CD14-positive monocyte (primary cell): ENCODE measurements at regions not wholly inside any gene's neighbourhood (a gene's known extent, or its start where the extent isn't known, plus 50 kb on each side); places are given as distances from the start of the nearest gene placed in this dataset.
A peak's percentile ranks its signal among the peaks of the same experiment; 100 is the strongest.
"Not testable (repeated sequence)": the region's sequence is repeated elsewhere in the genome, so short reads cannot be mapped to it uniquely, and the experiment has no call there.

ENCODE experiments used
- DNase-seq, 3 donors: peaks; one replicate each; pipeline ENCODE4 v3.0.0-alpha.2; 2011 to 2022
- H2AFZ ChIP-seq: 2 replicates; pipeline ENCODE4 v1.6.0; 2012; ENCODE audit warnings: mild to moderate bottlenecking, low read depth, low read length, inconsistent platforms; ENCODE audit not compliant: insufficient read depth, poor library complexity, severe bottlenecking
- H3K27ac ChIP-seq, 2 donors: 1 replicate in 1 of 2; 2 replicates in 1 of 2; pipeline ENCODE4 v1.5.1; 2012 to 2013; ENCODE audit warnings: low read length in 2 of 2, control low read depth in 1 of 2, inconsistent platforms in 1 of 2, low read depth in 1 of 2, mild to moderate bottlenecking in 1 of 2
- H3K27me3 ChIP-seq, 2 donors: one replicate each; pipeline versions ENCODE4 v1.6.0 to v1.6.1; 2011 to 2013; ENCODE audit warnings: low read length in 2 of 2; ENCODE audit not compliant: control insufficient read depth in 2 of 2, insufficient read depth in 2 of 2
- H3K36me3 ChIP-seq, 2 donors: replicated peaks in 1 of 2; 1 replicate in 1 of 2; 2 replicates in 1 of 2; pipeline versions ENCODE4 v1.5.1 to v1.6.1; 2012 to 2013; ENCODE audit warnings: low read length in 2 of 2, control low read depth in 1 of 2, inconsistent platforms in 1 of 2, mild to moderate bottlenecking in 1 of 2; ENCODE audit not compliant: insufficient read depth in 2 of 2, control insufficient read depth in 1 of 2
- H3K4me1 ChIP-seq, 2 donors: 1 replicate in 1 of 2; 2 replicates in 1 of 2; pipeline versions ENCODE4 v1.5.1 to v1.6.1; 2012 to 2013; ENCODE audit warnings: low read length in 2 of 2, control low read depth in 1 of 2, inconsistent platforms in 1 of 2, mild to moderate bottlenecking in 1 of 2, moderate library complexity in 1 of 2; ENCODE audit not compliant: insufficient read depth in 2 of 2, control insufficient read depth in 1 of 2
- H3K4me2 ChIP-seq: replicated peaks from 2 replicates; pipeline ENCODE3; 2012; ENCODE audit warnings: low read length, moderate library complexity, mild to moderate bottlenecking; ENCODE audit not compliant: poor library complexity, severe bottlenecking; ENCODE audit errors: extremely low read depth
- H3K4me3 ChIP-seq, 3 experiments: fragments of 200-600 bp in 1 of 3; sonication (generic) in 1 of 3; replicated peaks in 1 of 3; 1 replicate in 2 of 3; 2 replicates in 1 of 3; pipeline ENCODE4 v1.5.1; 2011 to 2013; ENCODE audit warnings: low read length in 3 of 3, mild to moderate bottlenecking in 3 of 3, control low read depth in 2 of 3, low read depth in 2 of 3, inconsistent platforms in 1 of 3, moderate library complexity in 1 of 3
- H3K79me2 ChIP-seq: 2 replicates; pipeline ENCODE4 v1.6.0; 2012; ENCODE audit warnings: mild to moderate bottlenecking, control low read depth, inconsistent platforms, low read length, moderate library complexity; ENCODE audit not compliant: insufficient read depth
- H3K9ac ChIP-seq: 2 replicates; pipeline ENCODE4 v1.6.0; 2017; ENCODE audit warnings: low read length, mild to moderate bottlenecking; ENCODE audit not compliant: insufficient read depth, poor library complexity, severe bottlenecking
- H3K9me3 ChIP-seq, 2 donors: replicated peaks in 1 of 2; 1 replicate in 1 of 2; 2 replicates in 1 of 2; pipeline versions ENCODE4 v1.5.1 to v1.6.1; 2012 to 2013; ENCODE audit warnings: low read length in 2 of 2, control low read depth in 1 of 2; ENCODE audit not compliant: control insufficient read depth in 1 of 2, insufficient read depth in 1 of 2
- H4K20me1 ChIP-seq: 2 replicates; pipeline ENCODE4 v1.6.0; 2012; ENCODE audit warnings: mild to moderate bottlenecking, low read length, control low read depth, moderate library complexity; ENCODE audit not compliant: insufficient read depth
- H3K27ac Mint-ChIP-seq, 7 donors: one replicate each; pipeline ENCODE4 v1.8.0; 2020; ENCODE audit warnings: mild to moderate bottlenecking in 7 of 7, mixed read lengths in 7 of 7, moderate library complexity in 6 of 7, inconsistent platforms in 2 of 7
- H3K27me3 Mint-ChIP-seq, 3 donors: one replicate each; pipeline ENCODE4 v1.8.0; 2021 to 2022; ENCODE audit warnings: low read depth in 3 of 3, mild to moderate bottlenecking in 3 of 3, mixed read lengths in 3 of 3, moderate library complexity in 3 of 3, inconsistent platforms in 1 of 3
- H3K36me3 Mint-ChIP-seq, 2 donors: one replicate each; pipeline ENCODE4 v1.8.0; 2020; ENCODE audit warnings: mixed read lengths in 2 of 2, inconsistent platforms in 1 of 2, mild to moderate bottlenecking in 1 of 2
- H3K4me1 Mint-ChIP-seq: one replicate; pipeline ENCODE4 v1.8.0; 2020; ENCODE audit warnings: mild to moderate bottlenecking, mixed read lengths
- H3K4me3 Mint-ChIP-seq, 2 donors: one replicate each; pipeline ENCODE4 v1.8.0; 2020; ENCODE audit warnings: mild to moderate bottlenecking in 2 of 2, mixed read lengths in 2 of 2, moderate library complexity in 1 of 2
- H3K9me3 Mint-ChIP-seq, 7 donors: one replicate each; pipeline ENCODE4 v1.8.0; 2020 to 2022; ENCODE audit warnings: mixed read lengths in 7 of 7, mild to moderate bottlenecking in 6 of 7, moderate library complexity in 6 of 7, inconsistent platforms in 2 of 7
- WGBS: methylation state at CpG from one replicate; pipeline ENCODE4 v1.1.5; 2013; ENCODE audit warnings: missing lambda C conversion rate; ENCODE audit not compliant: insufficient coverage; 5-methylcytosine and 5-hydroxymethylcytosine counted together
- intact Hi-C, 2 donors: fragments of 100-400 bp; cut with micrococcal nuclease; formaldehyde crosslinking; loops; one replicate each; pipeline versions ENCODE4 v1.15.0 to v1.15.1; 2023
- TF ChIP-seq, protein P1 (sequence below): fragments of 200-600 bp; IDR thresholded peaks from one replicate; pipeline ENCODE4 v1.8.0; 2022; ENCODE audit warnings: antibody characterized with exemption, mild to moderate bottlenecking

DNA sequence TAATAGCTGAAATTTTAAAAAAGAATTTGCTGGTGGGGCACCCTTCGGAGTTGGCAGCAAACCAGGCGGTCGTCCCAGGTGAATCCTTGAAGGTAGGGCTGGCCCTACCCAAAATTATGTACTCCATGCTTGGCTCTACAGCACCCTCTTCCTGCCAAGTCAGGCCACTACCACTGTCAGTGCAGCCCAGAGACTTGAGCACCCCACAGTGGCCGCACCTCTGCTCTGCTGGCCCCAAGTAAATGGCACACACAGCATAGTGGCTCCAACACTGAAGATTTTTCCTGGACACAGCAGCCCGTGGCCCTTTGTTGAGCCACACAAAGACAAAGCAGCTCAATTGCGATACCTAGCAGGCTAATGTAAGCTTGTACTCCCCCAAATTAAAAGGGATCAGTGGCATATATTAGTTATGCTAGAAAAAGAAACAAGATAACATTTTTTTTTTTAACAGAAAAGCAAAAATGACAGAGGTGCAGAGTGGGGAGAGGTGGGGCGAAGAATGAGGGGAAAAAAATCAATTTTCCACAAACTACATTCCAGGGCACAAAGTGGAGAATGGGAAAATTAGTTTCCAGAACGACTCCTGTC, 250.5 kb downstream of the UACA start:
- TF ChIP-seq, protein P1, sequence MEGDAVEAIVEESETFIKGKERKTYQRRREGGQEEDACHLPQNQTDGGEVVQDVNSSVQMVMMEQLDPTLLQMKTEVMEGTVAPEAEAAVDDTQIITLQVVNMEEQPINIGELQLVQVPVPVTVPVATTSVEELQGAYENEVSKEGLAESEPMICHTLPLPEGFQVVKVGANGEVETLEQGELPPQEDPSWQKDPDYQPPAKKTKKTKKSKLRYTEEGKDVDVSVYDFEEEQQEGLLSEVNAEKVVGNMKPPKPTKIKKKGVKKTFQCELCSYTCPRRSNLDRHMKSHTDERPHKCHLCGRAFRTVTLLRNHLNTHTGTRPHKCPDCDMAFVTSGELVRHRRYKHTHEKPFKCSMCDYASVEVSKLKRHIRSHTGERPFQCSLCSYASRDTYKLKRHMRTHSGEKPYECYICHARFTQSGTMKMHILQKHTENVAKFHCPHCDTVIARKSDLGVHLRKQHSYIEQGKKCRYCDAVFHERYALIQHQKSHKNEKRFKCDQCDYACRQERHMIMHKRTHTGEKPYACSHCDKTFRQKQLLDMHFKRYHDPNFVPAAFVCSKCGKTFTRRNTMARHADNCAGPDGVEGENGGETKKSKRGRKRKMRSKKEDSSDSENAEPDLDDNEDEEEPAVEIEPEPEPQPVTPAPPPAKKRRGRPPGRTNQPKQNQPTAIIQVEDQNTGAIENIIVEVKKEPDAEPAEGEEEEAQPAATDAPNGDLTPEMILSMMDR, result peak; percentile 100
- Histone ChIP-seq H3K4me2 (no peak overlapping the region), H3K27me3 (no peaks in the 10 kb centered on the region), H3K9me3 (peaks cover 9 to 12% of the 10 kb centered on the region in 2 donors), H3K4me3 (no peak overlapping the region), H3K9ac (no peak overlapping the region), H3K79me2 (no peaks in the 10 kb centered on the region), H3K36me3 (no peaks in the 10 kb centered on the region), H2AFZ (no peak overlapping the region), H4K20me1 (no peaks in the 10 kb centered on the region), H3K4me1 (peaks cover 23 to 28% of the 10 kb centered on the region in 2 donors), H3K27ac (no peak overlapping the region)
- peaks cover 9 to 25% (median 22%) of the 10 kb centered on the region in 7 donors for H3K9me3 Mint-ChIP-seq
- peaks cover 2 to 24% (median 10%) of the 10 kb centered on the region in 3 donors for H3K27me3 Mint-ChIP-seq
- H3K4me3 Mint-ChIP-seq, result no peak overlapping the region
- H3K36me3 Mint-ChIP-seq, result peaks cover 10 to 12% of the 10 kb centered on the region in 2 donors
- intact Hi-C loops, result loop anchor here in 1 of 2 donors (5.0 to 10.0 kb wide), 2 partner anchors 41 to 848 kb away; no protein-coding TSS in a partner anchor
- WGBS, result 64% methylated on average over 5 of the region's 8 CpGs
- H3K4me1 Mint-ChIP-seq, result peaks cover 49% of the 10 kb centered on the region
- peak; percentile 76 to 85 (median 82) for DNase-seq
- H3K27ac Mint-ChIP-seq, result peak overlapping the region in 1 of 7 donors; percentile 78

DNA sequence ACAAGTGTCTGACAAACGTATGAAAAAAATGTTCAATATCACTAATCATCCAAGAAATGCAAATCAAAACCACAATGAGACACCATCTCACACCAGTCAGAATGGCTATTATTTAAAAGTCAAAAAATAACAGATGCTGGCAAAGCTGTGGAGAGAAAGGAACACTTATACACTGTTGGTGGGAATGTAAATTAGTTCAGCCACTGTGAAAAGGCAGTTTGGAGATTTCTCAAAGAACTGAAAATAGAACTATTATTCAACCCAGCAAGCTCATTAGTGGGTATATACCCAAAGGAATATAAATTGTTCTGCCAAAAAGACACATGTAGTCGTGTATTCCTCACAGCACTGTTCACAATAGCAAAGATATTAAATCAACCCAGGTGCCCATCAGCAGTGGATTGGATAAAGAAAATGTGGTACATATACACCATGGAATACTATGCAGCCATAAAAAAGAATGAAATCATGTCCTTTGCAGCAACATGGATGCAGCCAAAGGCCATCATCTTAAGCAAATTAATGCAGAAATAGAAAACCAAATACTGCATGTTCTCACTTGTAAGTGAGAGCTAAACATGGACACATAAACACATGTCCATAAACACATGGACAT, 251.3 kb downstream of the UACA start:
- H3K9me3 ChIP-seq, result peaks cover 9 to 12% of the 10 kb centered on the region in 2 donors
- H3K9me3 Mint-ChIP-seq, result peaks cover 9 to 25% (median 22%) of the 10 kb centered on the region in 7 donors
- H4K20me1 ChIP-seq, H3K4me3 ChIP-seq, H3K27me3 ChIP-seq, H3K79me2 ChIP-seq, H2AFZ ChIP-seq, H3K4me2 ChIP-seq, H3K4me3 Mint-ChIP-seq, H3K36me3 ChIP-seq, H3K9ac ChIP-seq, H3K27ac ChIP-seq, DNase-seq: not testable (repeated sequence)
- H3K4me1 Mint-ChIP-seq, result peaks cover 55% of the 10 kb centered on the region
- no CpG with 5 or more reads among the region's 2 CpGs for WGBS
- H3K36me3 Mint-ChIP-seq, result peaks cover 11 to 12% of the 10 kb centered on the region in 2 donors
- peaks cover 0 to 22% (median 8%) of the 10 kb centered on the region in 3 donors for H3K27me3 Mint-ChIP-seq
- H3K4me1 ChIP-seq, result peaks cover 29 to 35% of the 10 kb centered on the region in 2 donors
- intact Hi-C loops, result loop anchor here (2.0 to 10.0 kb wide), 3 partner anchors 40 to 847 kb away; no protein-coding TSS in a partner anchor
- peak overlapping the region in 1 of 7 donors; percentile 36 for H3K27ac Mint-ChIP-seq
